Left ventricle myocardium inferior (tissue), 1 donor: ENCODE measurements at regions not wholly inside any gene's neighbourhood (a gene's known extent, or its start where the extent isn't known, plus 50 kb on each side); places are given as distances from the start of the nearest gene placed in this dataset.

Experiments used
- DNase-seq: peaks from one replicate; pipeline ENCODE4 v3.0.0-alpha.2; 2020
- H3K27ac ChIP-seq: fragments of 200-600 bp; replicated peaks from 2 replicates; pipeline ENCODE4 v1.8.0; 2021
- H3K27me3 ChIP-seq: fragments of 200-600 bp; 2 replicates; pipeline ENCODE4 v1.8.0; 2021; ENCODE audit warnings: low read depth
- H3K36me3 ChIP-seq: fragments of 200-600 bp; 2 replicates; pipeline ENCODE4 v1.8.0; 2021
- H3K4me1 ChIP-seq: fragments of 200-600 bp; 2 replicates; pipeline ENCODE4 v1.8.0; 2021
- H3K4me3 ChIP-seq: fragments of 200-600 bp; 2 replicates; pipeline ENCODE4 v1.8.0; 2021; ENCODE audit warnings: mild to moderate bottlenecking, moderate library complexity
- H3K9me3 ChIP-seq: fragments of 200-600 bp; replicated peaks from 2 replicates; pipeline ENCODE4 v1.8.0; 2021
- intact Hi-C: fragments of 100-400 bp; cut with micrococcal nuclease; formaldehyde crosslinking; loops from one replicate; pipeline ENCODE4 v1.11.0; 2022
- TF ChIP-seq, protein P1 (sequence below): fragments of 200-600 bp; IDR thresholded peaks from 2 replicates; pipeline ENCODE4 v1.8.0; 2021; ENCODE audit warnings: antibody characterized with exemption, mild to moderate bottlenecking, borderline replicate concordance
- donor health status: DM: no; HTN: yes; CAD: no; lungs with severe emphysema.

DNA sequence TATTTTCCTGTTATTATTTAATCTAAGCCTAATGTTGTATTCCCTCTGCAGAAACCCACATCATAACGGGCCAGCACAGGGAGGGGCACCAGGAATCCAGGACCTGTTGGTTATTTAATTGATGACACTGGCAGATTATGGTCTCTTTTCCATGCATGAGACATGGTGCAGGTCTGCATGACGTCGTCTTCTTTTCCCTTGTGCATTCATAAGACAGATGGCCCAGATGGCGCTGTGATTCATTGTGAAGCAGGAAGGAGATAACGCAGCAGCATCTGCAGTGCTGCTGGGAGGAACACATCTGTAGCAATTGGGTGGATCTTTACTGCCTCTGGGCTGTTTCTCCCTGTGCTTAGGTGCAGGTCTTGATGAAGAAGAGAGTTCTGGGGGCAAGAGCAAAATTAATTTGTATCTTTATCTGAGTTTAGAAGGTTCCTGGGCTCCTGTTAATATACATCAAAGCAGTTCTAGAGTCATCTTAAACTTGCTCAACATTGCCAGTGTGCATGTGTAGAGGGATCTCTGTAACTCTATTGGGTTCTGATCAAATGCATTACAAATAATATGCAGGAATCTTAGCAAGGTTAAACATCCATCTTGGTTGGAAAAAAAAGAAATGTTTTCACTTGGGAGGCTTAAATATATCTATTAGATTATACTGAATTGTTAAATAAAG, 176.1 kb downstream of the PCSK1 start:
- Histone ChIP-seq H3K4me1 (peaks cover 17% of the 10 kb centered on the region), H3K27me3 (no peaks in the 10 kb centered on the region), H3K9me3 (peaks cover 13% of the 10 kb centered on the region), H3K27ac (no peak overlapping the region), H3K4me3 (no peak overlapping the region), H3K36me3 (no peaks in the 10 kb centered on the region)
- DNase-seq, result no peak
- intact Hi-C loops, result no loop called here
- TF ChIP-seq, protein P1, sequence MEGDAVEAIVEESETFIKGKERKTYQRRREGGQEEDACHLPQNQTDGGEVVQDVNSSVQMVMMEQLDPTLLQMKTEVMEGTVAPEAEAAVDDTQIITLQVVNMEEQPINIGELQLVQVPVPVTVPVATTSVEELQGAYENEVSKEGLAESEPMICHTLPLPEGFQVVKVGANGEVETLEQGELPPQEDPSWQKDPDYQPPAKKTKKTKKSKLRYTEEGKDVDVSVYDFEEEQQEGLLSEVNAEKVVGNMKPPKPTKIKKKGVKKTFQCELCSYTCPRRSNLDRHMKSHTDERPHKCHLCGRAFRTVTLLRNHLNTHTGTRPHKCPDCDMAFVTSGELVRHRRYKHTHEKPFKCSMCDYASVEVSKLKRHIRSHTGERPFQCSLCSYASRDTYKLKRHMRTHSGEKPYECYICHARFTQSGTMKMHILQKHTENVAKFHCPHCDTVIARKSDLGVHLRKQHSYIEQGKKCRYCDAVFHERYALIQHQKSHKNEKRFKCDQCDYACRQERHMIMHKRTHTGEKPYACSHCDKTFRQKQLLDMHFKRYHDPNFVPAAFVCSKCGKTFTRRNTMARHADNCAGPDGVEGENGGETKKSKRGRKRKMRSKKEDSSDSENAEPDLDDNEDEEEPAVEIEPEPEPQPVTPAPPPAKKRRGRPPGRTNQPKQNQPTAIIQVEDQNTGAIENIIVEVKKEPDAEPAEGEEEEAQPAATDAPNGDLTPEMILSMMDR, result no peak

DNA sequence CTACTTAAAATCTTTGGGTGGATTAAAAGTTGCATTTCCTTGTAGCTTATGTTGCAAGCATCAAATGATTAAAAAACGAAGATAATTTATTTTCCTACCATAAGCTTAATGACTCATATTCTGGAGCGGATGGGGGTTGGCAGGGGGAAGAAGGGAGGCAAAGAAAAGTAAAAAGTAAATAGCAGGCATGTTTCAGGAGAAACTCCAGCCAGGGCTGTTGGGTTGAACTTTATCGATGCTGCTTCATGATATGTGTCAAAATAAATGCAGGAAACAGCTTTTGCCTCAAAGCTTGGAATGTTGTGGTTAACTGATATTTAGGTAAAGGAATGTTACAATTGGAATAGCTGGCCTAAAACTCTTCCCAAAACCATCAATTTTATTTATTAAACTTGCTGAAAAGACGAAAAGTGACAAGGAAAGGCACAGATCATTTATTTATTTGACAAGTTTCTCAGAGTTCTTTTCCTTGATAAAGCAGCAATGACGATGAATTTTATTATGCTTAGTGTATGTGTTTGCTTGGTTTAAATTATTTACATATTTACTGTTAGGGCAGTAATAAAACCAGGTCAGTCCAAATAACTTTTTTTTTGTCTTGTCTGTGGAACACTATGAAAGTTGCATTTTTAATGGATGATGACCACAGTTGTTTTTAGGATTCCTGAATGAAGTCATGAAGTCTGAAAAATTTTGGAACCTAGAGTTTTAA, 177.9 kb downstream of the PCSK1 start:
- TF ChIP-seq, protein P1, result no peak
- H3K9me3 ChIP-seq, result peaks cover 13% of the 10 kb centered on the region
- peaks cover 17% of the 10 kb centered on the region for H3K4me1 ChIP-seq
- H3K4me3 ChIP-seq, result no peak overlapping the region
- H3K36me3 ChIP-seq, result no peaks in the 10 kb centered on the region
- no peaks in the 10 kb centered on the region for H3K27me3 ChIP-seq
- intact Hi-C loops, result no loop called here
- H3K27ac ChIP-seq, result peak overlapping the region; percentile 39
- DNase-seq, result no peak

DNA sequence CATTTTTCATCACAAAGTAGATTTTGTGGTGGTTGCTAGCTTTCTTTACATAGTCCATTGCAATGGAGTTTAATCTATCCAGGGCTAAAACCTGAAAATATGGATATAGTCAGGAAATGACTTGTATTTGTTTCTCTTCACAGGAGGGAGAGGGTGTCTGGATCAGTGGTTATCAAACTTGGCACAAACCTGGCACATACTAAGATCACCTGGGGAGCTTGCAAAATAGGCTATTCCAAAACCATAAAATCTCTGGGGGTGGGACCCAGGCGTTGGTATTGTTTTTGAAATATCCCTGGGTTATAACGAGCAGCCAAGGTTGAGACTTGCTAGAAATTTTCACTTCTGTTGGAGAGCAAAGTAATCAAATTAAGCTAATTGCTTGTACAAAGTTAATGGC, 179.9 kb downstream of the PCSK1 start:
- intact Hi-C loops, result no loop called here
- no peak overlapping the region for H3K27ac ChIP-seq
- H3K9me3 ChIP-seq, result peaks cover 13% of the 10 kb centered on the region
- H3K4me1 ChIP-seq, result peaks cover 4% of the 10 kb centered on the region
- H3K27me3 ChIP-seq, result no peaks in the 10 kb centered on the region
- no peaks in the 10 kb centered on the region for H3K36me3 ChIP-seq
- H3K4me3 ChIP-seq, result no peak overlapping the region
- no peak for DNase-seq
- TF ChIP-seq, protein P1, result no peak

DNA sequence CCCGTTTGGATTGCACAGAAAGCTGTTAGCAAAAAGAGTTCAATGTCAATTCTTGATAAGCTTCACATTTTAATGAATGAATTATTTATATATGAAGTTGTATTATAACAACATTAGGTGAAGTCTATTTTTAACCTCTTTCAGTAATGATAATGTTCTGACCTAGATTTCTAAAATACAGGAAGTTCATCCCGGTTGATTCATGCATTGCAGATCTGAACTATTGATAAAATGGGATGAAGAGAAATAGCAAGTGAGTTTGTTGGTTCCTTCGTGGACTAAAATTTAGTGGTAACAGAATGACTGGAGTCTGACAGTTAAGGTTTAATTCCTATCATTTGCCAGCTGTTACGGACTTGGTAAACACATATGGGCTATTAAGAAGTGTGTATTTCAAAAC, 180.5 kb downstream of the PCSK1 start:
- TF ChIP-seq, protein P1, result no peak
- intact Hi-C loops, result no loop called here
- no peaks in the 10 kb centered on the region for H3K27me3 ChIP-seq
- H3K36me3 ChIP-seq, result no peaks in the 10 kb centered on the region
- DNase-seq, result no peak
- H3K4me1 ChIP-seq, result peaks cover 9% of the 10 kb centered on the region
- no peak overlapping the region for H3K27ac ChIP-seq
- peaks cover 13% of the 10 kb centered on the region for H3K9me3 ChIP-seq
- no peak overlapping the region for H3K4me3 ChIP-seq

DNA sequence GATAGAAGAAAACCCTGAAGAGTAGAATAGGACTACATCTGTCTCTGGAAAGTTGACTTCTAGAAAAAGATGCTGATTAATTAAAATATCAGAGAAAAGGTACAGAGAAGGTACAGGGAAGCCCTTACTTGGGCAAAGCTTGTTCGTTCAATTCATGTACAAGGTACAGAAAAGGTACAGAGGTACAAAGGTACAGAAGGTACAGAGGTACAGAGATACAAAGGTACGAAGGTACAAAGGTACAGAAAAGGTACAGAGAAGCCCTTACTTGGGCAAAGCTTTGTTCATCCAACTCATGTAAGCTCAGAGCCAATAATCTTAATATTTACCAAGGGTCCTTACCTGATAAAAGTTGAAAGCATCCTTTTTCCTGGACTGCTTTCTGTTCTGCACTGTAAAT, 182.3 kb downstream of the PCSK1 start:
- DNase-seq, result no peak
- Histone ChIP-seq H3K4me3 (no peak overlapping the region), H3K27ac (no peak overlapping the region), H3K36me3 (no peaks in the 10 kb centered on the region), H3K9me3 (peaks cover 13% of the 10 kb centered on the region), H3K27me3 (no peaks in the 10 kb centered on the region), H3K4me1 (peaks cover 24% of the 10 kb centered on the region)
- intact Hi-C loops, result no loop called here
- TF ChIP-seq, protein P1, result no peak
